ENCODE measurements at regions not wholly inside any gene's neighbourhood (a gene's known extent, or its start where the extent isn't known, plus 50 kb on each side); places are given as distances from the start of the nearest gene placed in this dataset.

DNA sequence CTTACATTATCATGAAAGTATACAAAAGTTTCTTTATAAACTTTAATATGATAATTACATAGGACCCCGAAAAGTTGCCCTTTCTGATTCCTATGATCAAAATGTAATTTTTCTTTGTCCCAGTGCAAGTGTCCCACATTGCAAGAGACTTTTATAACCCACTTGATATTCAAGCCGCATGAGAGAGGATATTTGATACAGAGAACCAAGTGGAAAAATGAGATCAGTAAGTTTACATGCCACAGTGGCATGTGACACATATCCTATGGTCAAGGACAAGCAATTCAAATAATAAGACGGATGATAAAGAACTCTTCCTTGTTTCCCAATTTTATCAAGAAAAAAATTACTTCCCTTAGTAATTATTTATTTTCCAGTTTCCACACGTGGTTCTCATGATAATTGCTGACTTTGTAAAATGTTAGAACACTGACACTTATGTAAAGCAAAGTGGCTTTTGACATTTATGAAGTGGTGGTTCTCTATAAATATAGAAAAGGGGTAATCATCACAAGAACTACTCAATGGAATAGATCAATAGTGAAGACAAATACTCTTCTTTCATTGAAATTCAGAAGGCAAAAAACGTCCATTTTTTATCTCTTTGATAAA, 273.7 kb upstream of the NOCT start:
- Histone ChIP-seq H3K9me3 (ENCODE audit: control insufficient read depth, low read length) (no peaks in the 10 kb centered on the region), H3K27me3 (replicated peaks; ENCODE audit: control insufficient read depth, insufficient read depth, low read length) (no peaks in the 10 kb centered on the region), H3K36me3 (ENCODE audit: control insufficient read depth, insufficient read depth, low read length, severe bottlenecking) (no peaks in the 10 kb centered on the region), H3K4me3 (ENCODE audit: low read length) (no peak overlapping the region), H3K9ac (ENCODE audit: low read length) (no peak overlapping the region), H3K4me1 (ENCODE audit: control insufficient read depth, insufficient read depth, low read length) (peaks cover 7% of the 10 kb centered on the region)
- DNase-seq (ENCODE audit: low read depth), result no peak

DNA sequence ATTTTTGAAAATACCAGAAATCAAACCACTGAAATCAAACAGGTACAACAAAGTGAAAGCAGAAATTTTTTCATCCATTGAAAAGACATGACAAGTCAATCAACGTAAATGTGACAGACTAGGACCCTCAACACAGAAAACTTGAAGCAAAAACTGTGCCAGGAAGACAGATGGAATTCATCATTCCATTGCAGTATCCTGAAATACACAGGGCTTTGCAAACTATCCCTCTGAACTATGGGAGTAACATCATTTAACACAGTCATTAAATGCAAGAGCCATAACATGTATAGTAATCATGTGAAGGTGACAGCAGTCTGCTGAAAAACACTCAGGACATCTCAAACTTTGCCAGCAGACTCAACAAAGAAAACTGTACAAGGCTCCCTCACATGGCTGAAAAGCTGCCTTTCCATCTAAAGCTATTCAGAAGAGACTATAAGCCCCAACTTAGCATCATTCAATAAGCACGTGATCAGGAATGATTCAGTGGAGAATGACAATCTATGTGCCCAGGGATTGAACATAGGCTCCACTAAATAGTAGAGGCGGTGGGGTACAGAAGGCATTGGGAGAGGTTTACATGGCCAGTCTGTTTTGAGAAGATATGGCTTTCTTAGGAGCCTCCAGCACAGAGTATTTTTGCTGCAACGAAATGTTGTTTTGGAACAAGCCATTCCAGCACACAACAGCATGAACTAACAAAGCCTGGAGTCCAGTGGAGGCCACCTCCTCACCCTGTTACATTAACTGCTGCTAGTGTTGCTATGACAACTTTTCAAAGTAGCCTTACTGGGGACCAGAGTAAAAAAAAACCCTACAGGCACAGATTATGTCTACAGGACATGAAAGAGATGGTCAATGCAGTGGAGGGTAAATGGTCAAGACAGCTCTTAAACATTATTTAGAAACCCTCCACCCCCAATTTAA, 274.5 kb upstream of the NOCT start:
- Histone ChIP-seq H3K9ac (ENCODE audit: low read length) (no peak overlapping the region), H3K36me3 (ENCODE audit: control insufficient read depth, insufficient read depth, low read length, severe bottlenecking) (no peaks in the 10 kb centered on the region), H3K4me3 (ENCODE audit: low read length) (no peak overlapping the region), H3K4me1 (ENCODE audit: control insufficient read depth, insufficient read depth, low read length) (peaks cover 14% of the 10 kb centered on the region), H3K9me3 (ENCODE audit: control insufficient read depth, low read length) (no peaks in the 10 kb centered on the region), H3K27me3 (replicated peaks; ENCODE audit: control insufficient read depth, insufficient read depth, low read length) (no peaks in the 10 kb centered on the region)
- DNase-seq (ENCODE audit: low read depth), result no peak

DNA sequence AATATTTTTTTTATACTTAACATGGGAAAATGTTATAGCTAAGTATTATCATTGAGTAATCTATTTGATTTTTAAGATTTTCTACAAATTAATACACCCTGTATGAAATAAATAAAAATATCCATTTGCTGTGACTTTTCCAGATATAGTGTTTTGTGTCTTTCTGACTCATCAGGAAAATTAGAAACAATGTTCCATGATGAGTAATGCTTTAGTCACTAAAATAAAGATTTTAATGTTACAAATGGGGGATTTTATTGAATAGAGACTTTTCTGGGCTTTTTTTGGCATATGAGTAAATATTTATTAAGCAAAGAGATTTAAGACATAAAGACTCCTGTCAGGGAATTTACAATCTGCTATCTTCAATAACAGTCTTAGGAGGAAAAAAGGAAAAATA, 279.2 kb upstream of the NOCT start:
- Histone ChIP-seq H3K9me3 (ENCODE audit: control insufficient read depth, low read length) (no peaks in the 10 kb centered on the region), H3K36me3 (ENCODE audit: control insufficient read depth, insufficient read depth, low read length, severe bottlenecking) (no peaks in the 10 kb centered on the region), H3K27me3 (replicated peaks; ENCODE audit: control insufficient read depth, insufficient read depth, low read length) (no peaks in the 10 kb centered on the region), H3K4me3 (ENCODE audit: low read length) (no peak overlapping the region), H3K9ac (ENCODE audit: low read length) (no peak overlapping the region), H3K4me1 (ENCODE audit: control insufficient read depth, insufficient read depth, low read length) (peaks cover 29% of the 10 kb centered on the region)
- peak; percentile 68 for DNase-seq (ENCODE audit: low read depth)

DNA sequence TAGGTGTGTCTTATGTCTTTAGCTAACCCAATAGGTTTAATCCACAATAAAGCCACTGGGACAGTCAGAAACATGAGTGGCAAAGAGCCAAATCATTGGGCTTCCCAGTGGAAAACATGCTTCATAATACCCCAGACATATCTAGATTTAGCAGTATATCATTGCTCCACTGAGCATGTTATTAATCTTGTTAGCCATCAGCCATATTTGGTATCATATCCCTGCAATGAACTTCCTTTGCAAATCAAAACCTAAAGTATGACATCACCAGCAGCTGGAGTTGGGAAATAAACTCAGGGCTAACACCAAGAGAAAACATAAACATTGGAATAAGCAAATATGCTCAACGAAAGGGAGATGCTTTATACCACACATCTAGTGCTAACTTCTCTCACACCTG, 280.8 kb upstream of the NOCT start:
- Histone ChIP-seq H3K4me1 (ENCODE audit: control insufficient read depth, insufficient read depth, low read length) (peaks cover 23% of the 10 kb centered on the region), H3K9ac (ENCODE audit: low read length) (no peak overlapping the region), H3K4me3 (ENCODE audit: low read length) (no peak overlapping the region), H3K36me3 (ENCODE audit: control insufficient read depth, insufficient read depth, low read length, severe bottlenecking) (no peaks in the 10 kb centered on the region), H3K27me3 (replicated peaks; ENCODE audit: control insufficient read depth, insufficient read depth, low read length) (no peaks in the 10 kb centered on the region), H3K9me3 (ENCODE audit: control insufficient read depth, low read length) (no peaks in the 10 kb centered on the region)
- peak; percentile 85 for DNase-seq (ENCODE audit: low read depth)

DNA sequence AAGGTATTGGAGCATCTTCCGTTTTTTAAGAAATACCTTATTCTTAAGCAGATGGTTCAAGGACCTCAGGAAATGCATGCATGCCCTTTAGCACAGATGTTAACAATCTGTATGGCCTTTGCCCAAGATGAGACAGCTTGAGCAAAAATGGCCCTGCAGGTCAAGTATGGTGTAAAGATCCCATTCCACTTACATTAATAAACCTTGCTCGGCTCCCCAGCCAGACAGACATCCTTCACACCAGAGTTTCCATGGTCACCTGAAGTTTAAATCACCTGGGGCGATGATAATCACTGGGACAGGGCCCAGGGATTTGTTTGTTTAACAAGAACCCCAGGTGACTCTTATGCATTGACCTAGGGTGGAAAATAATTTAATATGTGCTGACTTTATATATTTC, 287.0 kb upstream of the NOCT start:
- Histone ChIP-seq H3K4me3 (ENCODE audit: low read length) (no peak overlapping the region), H3K4me1 (ENCODE audit: control insufficient read depth, insufficient read depth, low read length) (peaks cover 19% of the 10 kb centered on the region)
- DNase-seq (ENCODE audit: low read depth), result no peak

DNA sequence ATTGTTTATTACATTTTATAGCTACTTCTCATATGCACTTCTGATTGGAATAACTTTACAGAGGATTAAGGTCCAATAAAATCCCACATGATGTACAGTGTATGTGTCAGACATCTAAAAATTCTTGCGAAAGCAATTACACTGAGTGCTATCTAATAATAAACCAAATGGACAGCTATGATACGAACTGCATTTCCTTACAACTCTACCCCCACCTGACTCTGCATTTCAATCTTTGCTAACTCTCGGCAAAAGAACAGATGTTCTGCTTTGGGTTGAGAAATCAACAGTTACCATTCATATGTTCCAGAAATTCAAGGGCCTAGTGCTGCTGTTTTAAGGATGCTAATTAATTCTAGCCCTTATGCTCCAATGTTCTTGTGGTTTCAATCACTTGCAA, 287.9 kb upstream of the NOCT start:
- no peaks in the 10 kb centered on the region for H3K27me3 ChIP-seq (replicated peaks; ENCODE audit: control insufficient read depth, insufficient read depth, low read length)
- H3K4me3 ChIP-seq (ENCODE audit: low read length), result no peak overlapping the region
- no peak overlapping the region for H3K9ac ChIP-seq (ENCODE audit: low read length)
- H3K36me3 ChIP-seq (ENCODE audit: control insufficient read depth, insufficient read depth, low read length, severe bottlenecking), result no peaks in the 10 kb centered on the region
- no peak for DNase-seq (ENCODE audit: low read depth)
- H3K4me1 ChIP-seq (ENCODE audit: control insufficient read depth, insufficient read depth, low read length), result peaks cover 19% of the 10 kb centered on the region
- no peaks in the 10 kb centered on the region for H3K9me3 ChIP-seq (ENCODE audit: control insufficient read depth, low read length)

More for the DNA sequence above, 287.0 kb upstream of the NOCT start:
- Histone ChIP-seq H3K9ac (ENCODE audit: low read length) (no peak overlapping the region), H3K36me3 (ENCODE audit: control insufficient read depth, insufficient read depth, low read length, severe bottlenecking) (no peaks in the 10 kb centered on the region), H3K9me3 (ENCODE audit: control insufficient read depth, low read length) (no peaks in the 10 kb centered on the region), H3K27me3 (replicated peaks; ENCODE audit: control insufficient read depth, insufficient read depth, low read length) (no peaks in the 10 kb centered on the region)

DNA sequence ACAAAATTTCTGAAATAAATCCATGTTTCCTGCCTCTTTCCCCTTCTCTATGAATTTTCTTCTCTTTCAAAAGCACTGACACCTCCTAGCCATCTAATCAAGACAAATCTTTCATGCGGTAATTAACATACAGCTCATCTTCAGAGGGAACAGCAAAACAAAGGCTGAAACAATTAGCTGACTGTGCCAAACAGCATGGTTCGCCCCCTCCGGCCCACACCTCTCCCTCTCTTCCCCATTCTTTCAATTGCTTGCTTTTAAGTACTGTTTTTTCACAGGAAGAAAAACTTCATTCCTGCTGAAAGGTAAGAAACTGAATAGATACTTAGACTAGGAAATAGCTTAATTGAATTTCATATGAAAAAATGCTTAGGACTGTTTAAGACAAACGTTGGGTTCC, 291.1 kb upstream of the NOCT start:
- H3K4me3 ChIP-seq (ENCODE audit: low read length), result no peak overlapping the region
- H3K4me1 ChIP-seq (ENCODE audit: control insufficient read depth, insufficient read depth, low read length), result peaks cover 19% of the 10 kb centered on the region
- no peaks in the 10 kb centered on the region for H3K27me3 ChIP-seq (replicated peaks; ENCODE audit: control insufficient read depth, insufficient read depth, low read length)
- H3K36me3 ChIP-seq (ENCODE audit: control insufficient read depth, insufficient read depth, low read length, severe bottlenecking), result no peaks in the 10 kb centered on the region
- no peaks in the 10 kb centered on the region for H3K9me3 ChIP-seq (ENCODE audit: control insufficient read depth, low read length)
- no peak for DNase-seq (ENCODE audit: low read depth)
- H3K9ac ChIP-seq (ENCODE audit: low read length), result no peak overlapping the region

DNA sequence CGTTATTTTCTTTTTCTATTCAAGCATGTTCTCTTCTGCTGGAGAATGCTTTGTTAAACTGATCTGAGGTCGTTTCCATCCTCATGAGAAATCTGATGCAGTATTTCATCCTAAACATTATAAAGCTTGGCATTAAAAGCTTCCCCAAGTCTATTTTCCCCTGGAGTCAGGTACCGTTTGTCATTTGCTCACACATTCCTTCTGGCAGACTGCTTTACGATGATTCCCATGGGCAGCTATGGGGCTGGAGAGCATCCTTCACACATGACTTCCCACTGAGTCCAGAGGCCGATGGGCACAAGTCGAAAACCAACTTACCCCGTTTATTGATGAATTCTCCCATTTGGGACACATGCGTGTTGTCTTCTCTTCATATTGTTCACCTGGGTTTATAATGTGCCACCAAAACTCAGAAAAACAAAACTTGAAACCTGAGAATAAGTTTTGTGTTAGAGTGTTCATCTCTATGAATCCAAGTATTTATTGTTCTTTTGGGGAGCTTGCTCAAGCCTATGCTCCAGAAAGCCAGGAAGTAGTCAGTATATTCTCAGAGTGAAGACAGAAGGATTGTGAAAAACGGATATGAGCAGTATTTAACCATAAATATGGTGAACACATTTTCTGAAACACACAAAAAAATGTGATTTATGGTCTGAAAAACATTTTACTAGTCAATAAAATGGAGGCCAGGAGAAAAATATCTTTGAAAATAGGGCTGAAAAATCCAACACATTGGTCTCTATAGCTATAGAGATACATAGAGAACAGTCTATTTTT, 298.8 kb upstream of the NOCT start:
- H3K9ac ChIP-seq (ENCODE audit: low read length), result no peak overlapping the region
- no peaks in the 10 kb centered on the region for H3K36me3 ChIP-seq (ENCODE audit: control insufficient read depth, insufficient read depth, low read length, severe bottlenecking)
- H3K9me3 ChIP-seq (ENCODE audit: control insufficient read depth, low read length), result no peaks in the 10 kb centered on the region
- H3K4me3 ChIP-seq (ENCODE audit: low read length), result no peak overlapping the region
- no peaks in the 10 kb centered on the region for H3K27me3 ChIP-seq (replicated peaks; ENCODE audit: control insufficient read depth, insufficient read depth, low read length)
- no peaks in the 10 kb centered on the region for H3K4me1 ChIP-seq (ENCODE audit: control insufficient read depth, insufficient read depth, low read length)
- DNase-seq (ENCODE audit: low read depth), result no peak

DNA sequence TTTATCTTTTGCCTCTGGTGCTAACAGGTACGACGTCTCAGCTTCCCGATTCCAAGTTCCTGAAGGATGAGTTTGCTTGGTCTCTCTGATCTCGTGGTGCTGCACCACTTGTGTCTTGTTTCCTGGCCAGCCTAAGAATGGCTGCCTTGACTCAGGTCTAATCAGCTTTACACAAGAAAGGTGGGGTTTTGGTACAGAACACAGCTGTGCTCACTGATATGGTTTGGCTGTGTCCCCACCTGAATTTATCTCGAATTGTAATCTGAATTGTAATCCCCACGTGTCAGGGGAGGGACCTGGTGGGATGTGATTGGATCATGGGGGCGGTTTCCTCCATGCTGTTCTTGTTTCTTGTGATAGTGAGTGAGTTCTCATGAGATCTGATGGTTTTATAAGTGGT, 305.3 kb upstream of the NOCT start:
- Histone ChIP-seq H3K4me3 (ENCODE audit: low read length) (no peak overlapping the region), H3K9me3 (ENCODE audit: control insufficient read depth, low read length) (no peaks in the 10 kb centered on the region), H3K4me1 (ENCODE audit: control insufficient read depth, insufficient read depth, low read length) (peaks cover 3% of the 10 kb centered on the region), H3K27me3 (replicated peaks; ENCODE audit: control insufficient read depth, insufficient read depth, low read length) (no peaks in the 10 kb centered on the region), H3K36me3 (ENCODE audit: control insufficient read depth, insufficient read depth, low read length, severe bottlenecking) (no peaks in the 10 kb centered on the region), H3K9ac (ENCODE audit: low read length) (no peak overlapping the region)
- no peak for DNase-seq (ENCODE audit: low read depth)

DNA sequence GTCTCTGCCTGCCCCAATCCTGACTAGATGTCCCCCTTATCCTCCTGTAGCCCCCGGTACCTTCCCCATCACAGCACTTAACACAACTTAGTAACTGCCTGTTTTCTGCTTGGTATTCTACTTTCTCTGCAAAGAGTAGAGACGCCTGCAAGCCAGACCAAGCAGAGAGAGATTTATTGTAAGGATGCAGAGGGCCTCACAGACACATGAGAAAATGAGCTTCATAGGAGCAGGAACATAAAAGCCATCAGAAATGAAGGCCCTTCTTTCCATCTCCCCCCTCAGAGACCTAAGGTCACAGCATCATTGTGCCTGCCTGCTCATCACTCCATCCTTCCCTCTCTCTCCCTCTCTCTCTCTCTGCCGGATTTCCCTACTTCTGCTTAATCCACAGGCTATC, 305.7 kb upstream of the NOCT start:
- Histone ChIP-seq H3K4me1 (ENCODE audit: control insufficient read depth, insufficient read depth, low read length) (peaks cover 3% of the 10 kb centered on the region), H3K4me3 (ENCODE audit: low read length) (no peak overlapping the region), H3K9ac (ENCODE audit: low read length) (no peak overlapping the region), H3K27me3 (replicated peaks; ENCODE audit: control insufficient read depth, insufficient read depth, low read length) (no peaks in the 10 kb centered on the region), H3K36me3 (ENCODE audit: control insufficient read depth, insufficient read depth, low read length, severe bottlenecking) (no peaks in the 10 kb centered on the region), H3K9me3 (ENCODE audit: control insufficient read depth, low read length) (no peaks in the 10 kb centered on the region)
- DNase-seq (ENCODE audit: low read depth), result no peak
